ENCODE measurements at regions not wholly inside any gene's neighbourhood (a gene's known extent, or its start where the extent isn't known, plus 50 kb on each side); places are given as distances from the start of the nearest gene placed in this dataset.

GRCh38 chr12:126258190-126258589 lies 1193.0 kb downstream of the AACS start:
- H3K9me3 Mint-ChIP-seq: peaks cover 97% of the 10 kb centered on the region
- Histone ChIP-seq H3K36me3 (ENCODE audit: insufficient read depth) (0 out of 2 replicates have a peak, but pooled peaks cover 6% of the 10 kb centered on the region), H3K79me2 (replicated peaks; ENCODE audit: insufficient read depth) (no peaks in the 10 kb centered on the region), H3K9me2 (ENCODE audit: insufficient read depth) (no peaks in the 10 kb centered on the region), H3F3A (replicated peaks; ENCODE audit: low read depth) (no peaks in the 10 kb centered on the region), H3K4me1 (ENCODE audit: insufficient read depth) (no peaks in the 10 kb centered on the region), H2AFZ (no peak overlapping the region), H3K27me3 (ENCODE audit: insufficient read depth) (no peaks in the 10 kb centered on the region), H4K20me1 (replicated peaks; ENCODE audit: insufficient read depth) (no peaks in the 10 kb centered on the region), H3K4me3 (no peak overlapping the region), H3K4me2 (no peak overlapping the region), H3K27ac (ENCODE audit: low read depth) (no peak overlapping the region)
- no peaks in the 10 kb centered on the region for H3K4me1 Mint-ChIP-seq
- no peak overlapping the region for H3K4me3 Mint-ChIP-seq
- peaks cover 4% of the 10 kb centered on the region for H3K27me3 Mint-ChIP-seq (ENCODE audit: insufficient read depth, low read depth, poor library complexity)
- DNase-seq (ENCODE audit: low spot score) (no peak), ATAC-seq (no peak)
- no peak overlapping the region for H3K27ac Mint-ChIP-seq
- TF ChIP-seq CREB1 (CRISPR knock-in tag; IDR thresholded peaks at IDR 0.05; ENCODE audit: low read depth): no peak
- no peak for TF ChIP-seq POLR2AphosphoS5 (IDR thresholded peaks at IDR 0.05; ENCODE audit: low read depth)
- no peak for TF ChIP-seq EZH2phosphoT487 (IDR thresholded peaks at IDR 0.05; ENCODE audit: unreplicated experiment)
- no peak for TF ChIP-seq EZH2 (IDR thresholded peaks at IDR 0.05; ENCODE audit: low read depth, unreplicated experiment)
- no peak for TF ChIP-seq ZNF114 (CRISPR knock-in tag; IDR thresholded peaks at IDR 0.05)
- no peak for TF ChIP-seq ZNF462 (CRISPR knock-in tag; IDR thresholded peaks at IDR 0.05)
- no peak for TF ChIP-seq ETS1 (IDR thresholded peaks at IDR 0.05)
- no peak for TF ChIP-seq JUNB (IDR thresholded peaks at IDR 0.05; ENCODE audit: unreplicated experiment)
- no peak for TF ChIP-seq ZNF331 (CRISPR knock-in tag; IDR thresholded peaks at IDR 0.05; ENCODE audit: low read depth)
- no peak for TF ChIP-seq CTCF (conservative IDR thresholded peaks at IDR 0.05; ENCODE audit: low read depth in 2 of 2)
- TF ChIP-seq STAT1 (IDR thresholded peaks at IDR 0.05; ENCODE audit: unreplicated experiment): no peak
- TF ChIP-seq REST (IDR thresholded peaks at IDR 0.05; ENCODE audit: unreplicated experiment): no peak
- H3K36me3 Mint-ChIP-seq (ENCODE audit: low read depth): peaks cover 44% of the 10 kb centered on the region
